SU-DHL-6 (cell line): ENCODE measurements at regions not wholly inside any gene's neighbourhood (a gene's known extent, or its start where the extent isn't known, plus 50 kb on each side); places are given as distances from the start of the nearest gene placed in this dataset.

Experiments
- H2AFZ ChIP-seq: fragments of 200-600 bp; sonication (generic); 2 replicates; pipeline ENCODE4 v1.6.1; 2014; ENCODE audit warnings: low read depth, mild to moderate bottlenecking, moderate library complexity, mixed read lengths, antibody characterized with exemption, low read length; ENCODE audit not compliant: severe bottlenecking
- H3F3A ChIP-seq: fragments of 200-600 bp; shearing (Covaris generic); 2 replicates; pipeline ENCODE4 v1.6.0; 2016; ENCODE audit warnings: antibody characterized with exemption, mild to moderate bottlenecking; ENCODE audit not compliant: insufficient read depth
- H3K27ac ChIP-seq: fragments of 200-600 bp; sonication (generic); 2 replicates; pipeline ENCODE4 v1.5.1; 2016; ENCODE audit warnings: low read depth, mild to moderate bottlenecking, low read length, moderate library complexity, mixed read lengths
- H3K27me3 ChIP-seq: fragments of 200-600 bp; sonication (generic), shearing (Covaris generic); 2 replicates; pipeline ENCODE4 v1.6.0; 2014; ENCODE audit warnings: mild to moderate bottlenecking, low read length
- H3K36me3 ChIP-seq: fragments of 200-600 bp; sonication (generic); 2 replicates; pipeline ENCODE4 v1.6.1; 2014; ENCODE audit warnings: mild to moderate bottlenecking, low read length, mixed read lengths
- H3K4me2 ChIP-seq: fragments of 300-600, 200-600 bp; shearing (Covaris generic), sonication (generic); 2 replicates; pipeline ENCODE4 v1.6.0; 2014; ENCODE audit warnings: low read length, low read depth, mild to moderate bottlenecking; ENCODE audit not compliant: poor library complexity, severe bottlenecking
- H3K4me3 ChIP-seq: fragments of 200-600 bp; sonication (generic); 2 replicates; pipeline ENCODE4 v1.5.1; 2014; ENCODE audit warnings: antibody characterized with exemption, low read length, mild to moderate bottlenecking, mixed read lengths; ENCODE audit not compliant: insufficient read depth, poor library complexity, severe bottlenecking
- H3K79me2 ChIP-seq: fragments of 200-600 bp; sonication (generic); 2 replicates; pipeline ENCODE4 v1.6.1; 2014; ENCODE audit warnings: mild to moderate bottlenecking, low read length, moderate library complexity; ENCODE audit not compliant: insufficient read depth
- H3K9ac ChIP-seq: fragments of 200-600 bp; sonication (generic); 2 replicates; pipeline ENCODE4 v1.7.0; 2014; ENCODE audit warnings: mild to moderate bottlenecking, low read length
- H3K9me2 ChIP-seq: fragments of 200-600 bp; sonication (generic); replicated peaks from 2 replicates; pipeline ENCODE4 v1.6.1; 2014; ENCODE audit warnings: low read length; ENCODE audit not compliant: insufficient read depth
- H3K9me3 ChIP-seq: fragments of 200-600 bp; sonication (generic); 2 replicates; pipeline ENCODE4 v1.6.1; 2014; ENCODE audit warnings: low read length, mixed read lengths; ENCODE audit not compliant: insufficient read depth
- H4K20me1 ChIP-seq: fragments of 200-600 bp; sonication (generic); 2 replicates; pipeline ENCODE4 v1.6.1; 2014; ENCODE audit warnings: low read depth, mild to moderate bottlenecking, antibody characterized with exemption, low read length, moderate library complexity, mixed read lengths
- EZH2phosphoT487 ChIP-seq: fragments of 200-600 bp; sonication (generic), shearing (Covaris generic); conservative IDR thresholded peaks from 2 replicates; pipeline ENCODE4 v1.6.1; 2018; ENCODE audit warnings: mild to moderate bottlenecking, antibody characterized with exemption, low read length, moderate library complexity, mixed read lengths
- TF ChIP-seq, protein P1 (sequence below): fragments of 200-600 bp; sonication (generic); IDR thresholded peaks from one replicate; pipeline ENCODE4 v1.5.1; 2017; ENCODE audit warnings: antibody characterized with exemption, mild to moderate bottlenecking, low read length, moderate library complexity; ENCODE audit not compliant: insufficient read depth, poor library complexity, severe bottlenecking

DNA sequence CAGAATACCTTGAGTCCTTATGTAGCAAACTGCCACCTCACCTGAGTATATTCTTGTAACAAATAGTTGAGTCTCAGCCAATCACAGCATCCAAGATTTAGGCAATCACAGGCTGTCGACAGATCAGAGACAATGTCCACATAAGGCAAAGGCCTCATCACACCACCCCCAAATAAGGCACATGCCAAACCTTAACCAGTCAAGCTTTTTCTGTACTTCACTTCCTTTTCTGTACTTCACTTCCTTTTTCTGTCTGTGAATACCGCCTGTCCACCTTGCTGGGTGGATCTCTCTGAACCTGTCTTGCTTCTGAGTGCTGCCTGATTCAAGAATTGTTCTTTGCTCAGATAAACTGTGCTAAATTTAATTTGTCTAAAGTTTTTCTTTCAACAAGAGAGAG lies 210.4 kb upstream of the N4BP1 start:
- no peak overlapping the region for H3K9ac ChIP-seq
- no peak for TF ChIP-seq EZH2phosphoT487
- TF ChIP-seq, protein P1, sequence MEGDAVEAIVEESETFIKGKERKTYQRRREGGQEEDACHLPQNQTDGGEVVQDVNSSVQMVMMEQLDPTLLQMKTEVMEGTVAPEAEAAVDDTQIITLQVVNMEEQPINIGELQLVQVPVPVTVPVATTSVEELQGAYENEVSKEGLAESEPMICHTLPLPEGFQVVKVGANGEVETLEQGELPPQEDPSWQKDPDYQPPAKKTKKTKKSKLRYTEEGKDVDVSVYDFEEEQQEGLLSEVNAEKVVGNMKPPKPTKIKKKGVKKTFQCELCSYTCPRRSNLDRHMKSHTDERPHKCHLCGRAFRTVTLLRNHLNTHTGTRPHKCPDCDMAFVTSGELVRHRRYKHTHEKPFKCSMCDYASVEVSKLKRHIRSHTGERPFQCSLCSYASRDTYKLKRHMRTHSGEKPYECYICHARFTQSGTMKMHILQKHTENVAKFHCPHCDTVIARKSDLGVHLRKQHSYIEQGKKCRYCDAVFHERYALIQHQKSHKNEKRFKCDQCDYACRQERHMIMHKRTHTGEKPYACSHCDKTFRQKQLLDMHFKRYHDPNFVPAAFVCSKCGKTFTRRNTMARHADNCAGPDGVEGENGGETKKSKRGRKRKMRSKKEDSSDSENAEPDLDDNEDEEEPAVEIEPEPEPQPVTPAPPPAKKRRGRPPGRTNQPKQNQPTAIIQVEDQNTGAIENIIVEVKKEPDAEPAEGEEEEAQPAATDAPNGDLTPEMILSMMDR, result no peak
- no peaks in the 10 kb centered on the region for H3K9me3 ChIP-seq
- H3K79me2 ChIP-seq, result no peaks in the 10 kb centered on the region
- H3K27me3 ChIP-seq, result no peaks in the 10 kb centered on the region
- H3K4me3 ChIP-seq, result no peak overlapping the region
- H4K20me1 ChIP-seq, result no peaks in the 10 kb centered on the region
- H3K36me3 ChIP-seq, result peaks cover 5% of the 10 kb centered on the region; the same call in 1 of the 2 replicates
- H3K9me2 ChIP-seq, result no peaks in the 10 kb centered on the region
- H3K4me2 ChIP-seq, result peak overlapping the region; percentile 30
- H3F3A ChIP-seq, result peaks cover 7% of the 10 kb centered on the region
- peak overlapping the region; percentile 77 for H2AFZ ChIP-seq
- peak overlapping the region; percentile 55 for H3K27ac ChIP-seq

GRCh38 chr16:48818257-48818656 lies 208.3 kb upstream of the N4BP1 start:
- TF ChIP-seq, protein P1, result no peak
- no peak for TF ChIP-seq EZH2phosphoT487
- H3K9me2 ChIP-seq, result no peaks in the 10 kb centered on the region
- H3K79me2 ChIP-seq, result no peaks in the 10 kb centered on the region
- no peak overlapping the region for H3K4me2 ChIP-seq
- no peak overlapping the region for H2AFZ ChIP-seq
- H3K9me3 ChIP-seq, result no peaks in the 10 kb centered on the region
- H3K27ac ChIP-seq, result no peak overlapping the region
- no peaks in the 10 kb centered on the region for H4K20me1 ChIP-seq
- H3K27me3 ChIP-seq, result no peaks in the 10 kb centered on the region
- H3K4me3 ChIP-seq, result no peak overlapping the region
- H3F3A ChIP-seq, result peaks cover 7% of the 10 kb centered on the region
- no peak overlapping the region for H3K9ac ChIP-seq
- H3K36me3 ChIP-seq, result peaks cover 5% of the 10 kb centered on the region; the same call in 1 of the 2 replicates

DNA sequence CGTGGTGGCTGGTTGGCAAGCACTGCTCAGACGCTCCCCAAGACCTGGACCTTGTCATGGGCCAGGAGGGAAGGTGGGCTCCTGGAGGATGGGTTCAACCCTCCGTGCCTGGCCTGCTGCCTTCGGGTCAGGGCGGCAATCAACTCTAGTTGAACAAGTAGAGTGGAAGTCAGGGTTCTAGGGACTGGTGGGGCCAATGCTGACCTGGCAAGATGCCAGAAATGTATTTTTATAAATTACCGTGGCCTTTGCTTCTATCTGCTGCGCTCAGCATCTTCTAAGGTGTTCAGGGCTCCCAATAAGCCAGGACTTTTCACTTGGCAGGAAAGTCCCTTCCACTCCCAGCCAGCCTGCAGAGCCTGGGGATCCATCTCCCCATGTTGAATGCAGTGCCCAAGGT lies 207.1 kb upstream of the N4BP1 start:
- peaks cover 7% of the 10 kb centered on the region for H3F3A ChIP-seq
- H3K4me2 ChIP-seq, result no peak overlapping the region
- H3K27ac ChIP-seq, result no peak overlapping the region
- no peak for TF ChIP-seq EZH2phosphoT487
- H3K79me2 ChIP-seq, result no peaks in the 10 kb centered on the region
- no peaks in the 10 kb centered on the region for H3K27me3 ChIP-seq
- no peak overlapping the region for H3K9ac ChIP-seq
- peaks cover 5% of the 10 kb centered on the region; the same call in 1 of the 2 replicates for H3K36me3 ChIP-seq
- H2AFZ ChIP-seq, result no peak overlapping the region
- no peaks in the 10 kb centered on the region for H3K9me2 ChIP-seq
- no peak overlapping the region for H3K4me3 ChIP-seq
- no peaks in the 10 kb centered on the region for H3K9me3 ChIP-seq
- no peaks in the 10 kb centered on the region for H4K20me1 ChIP-seq

DNA sequence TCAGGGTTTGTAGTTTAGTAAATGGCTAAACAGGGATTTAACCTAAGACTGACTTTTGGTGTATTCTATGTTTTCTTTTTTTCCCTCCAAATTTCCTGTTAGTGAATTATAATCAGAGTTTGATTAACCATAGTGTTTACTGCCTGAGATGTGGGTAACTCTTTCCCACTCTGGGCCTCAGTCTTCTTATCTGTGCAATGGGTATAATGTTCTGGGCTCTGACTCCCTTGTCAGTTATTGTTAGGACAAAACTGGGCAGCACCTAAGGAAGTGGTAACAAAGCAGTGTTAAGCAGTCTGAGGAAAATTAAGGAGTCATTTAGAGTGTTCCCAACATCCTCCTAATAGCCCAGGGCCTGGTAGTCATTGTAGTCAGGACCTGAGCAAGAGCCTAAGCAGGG lies 206.4 kb upstream of the N4BP1 start:
- Histone ChIP-seq H4K20me1 (no peaks in the 10 kb centered on the region), H3K9ac (no peak overlapping the region), H3K4me3 (no peak overlapping the region), H3K36me3 (peaks cover 5% of the 10 kb centered on the region; the same call in 1 of the 2 replicates), H3K9me3 (no peaks in the 10 kb centered on the region), H3F3A (peaks cover 7% of the 10 kb centered on the region), H3K27ac (no peak overlapping the region), H3K9me2 (no peaks in the 10 kb centered on the region), H3K27me3 (no peaks in the 10 kb centered on the region), H3K79me2 (no peaks in the 10 kb centered on the region), H3K4me2 (no peak overlapping the region), H2AFZ (no peak overlapping the region)
- TF ChIP-seq EZH2phosphoT487, result no peak
- TF ChIP-seq, protein P1, result no peak
